GM18867 (cell line): ENCODE measurements at regions not wholly inside any gene's neighbourhood (a gene's known extent, or its start where the extent isn't known, plus 50 kb on each side); places are given as distances from the start of the nearest gene placed in this dataset.
"Not testable (repeated sequence)": the region's sequence is repeated elsewhere in the genome, so short reads cannot be mapped to it uniquely, and the experiment has no call there.

Experiments used
- ATAC-seq: cut with Tn5 transposase; IDR thresholded peaks from one replicate; pipeline ENCODE4 v1.9.1; 2021; ENCODE audit warnings: mild to moderate bottlenecking, moderate library complexity; ENCODE audit not compliant: unreplicated experiment

GRCh38 chr11:90635886-90636285 lies 413.0 kb upstream of the CHORDC1 start:
- ATAC-seq, result no peak

GRCh38 chr11:90635151-90635550 lies 412.3 kb upstream of the CHORDC1 start:
- ATAC-seq, result no peak

- ATAC-seq, result no peak
Measured at GRCh38 chr11:90630176-90630575, 407.3 kb upstream of the CHORDC1 start.

GRCh38 chr11:90629229-90629806 lies 406.5 kb upstream of the CHORDC1 start:
- no peak for ATAC-seq

- ATAC-seq, result peak; percentile 63
Measured at GRCh38 chr11:90614318-90614717, 391.5 kb upstream of the CHORDC1 start.

- ATAC-seq, result not testable (repeated sequence)
Measured at GRCh38 chr11:90613037-90613436, 390.2 kb upstream of the CHORDC1 start.

GRCh38 chr11:90606721-90607120 lies 383.9 kb upstream of the CHORDC1 start:
- no peak for ATAC-seq

- ATAC-seq, result no peak
Measured at GRCh38 chr11:90601261-90601660, 378.4 kb upstream of the CHORDC1 start.

GRCh38 chr11:90594658-90595057 lies 371.8 kb upstream of the CHORDC1 start:
- ATAC-seq, result no peak

- no peak for ATAC-seq
Measured at GRCh38 chr11:90593099-90593498, 370.2 kb upstream of the CHORDC1 start.

GRCh38 chr11:90590286-90590685 lies 367.4 kb upstream of the CHORDC1 start:
- no peak for ATAC-seq

- ATAC-seq, result no peak
Measured at GRCh38 chr11:90589735-90590134, 366.9 kb upstream of the CHORDC1 start.

GRCh38 chr11:90587896-90588295 lies 365.0 kb upstream of the CHORDC1 start:
- peak; percentile 61 for ATAC-seq

- no peak for ATAC-seq
Measured at GRCh38 chr11:90585491-90585890, 362.6 kb upstream of the CHORDC1 start.

- not testable (repeated sequence) for ATAC-seq
Measured at GRCh38 chr11:90582999-90583398, 360.1 kb upstream of the CHORDC1 start.

- ATAC-seq, result no peak
Measured at GRCh38 chr11:90564531-90564930, 341.7 kb upstream of the CHORDC1 start.

- ATAC-seq, result no peak
Measured at GRCh38 chr11:90558328-90558865, 335.5 kb upstream of the CHORDC1 start.

- peak; percentile 83 for ATAC-seq
Measured at GRCh38 chr11:90556606-90557005, 333.8 kb upstream of the CHORDC1 start.

GRCh38 chr11:90556026-90556425 lies 333.2 kb upstream of the CHORDC1 start:
- no peak for ATAC-seq

- ATAC-seq, result no peak
Measured at GRCh38 chr11:90555477-90555876, 332.6 kb upstream of the CHORDC1 start.

GRCh38 chr11:90542092-90542491 lies 319.2 kb upstream of the CHORDC1 start:
- no peak for ATAC-seq

- no peak for ATAC-seq
Measured at GRCh38 chr11:90536301-90536700, 313.5 kb upstream of the CHORDC1 start.

- ATAC-seq, result no peak
Measured at GRCh38 chr11:90532125-90532524, 309.3 kb upstream of the CHORDC1 start.
